HL-60 (cell line): ENCODE measurements at regions not wholly inside any gene's neighbourhood (a gene's known extent, or its start where the extent isn't known, plus 50 kb on each side); places are given as distances from the start of the nearest gene placed in this dataset.

Experiments used
- CTCF ChIP-seq: IDR thresholded peaks from one replicate; pipeline ENCODE4 v1.5.1; 2011; ENCODE audit warnings: low read length, control low read depth, inconsistent platforms; ENCODE audit not compliant: insufficient read depth
- GABPA ChIP-seq: IDR thresholded peaks from 2 replicates; pipeline ENCODE4 v1.6.1; 2012; ENCODE audit warnings: low read depth
- POLR2AphosphoS5 ChIP-seq: IDR thresholded peaks from 2 replicates; pipeline ENCODE4 v1.6.1; 2012; ENCODE audit warnings: low read depth
- REST ChIP-seq: IDR thresholded peaks from 2 replicates; pipeline ENCODE4 v1.6.1; 2012; ENCODE audit warnings: low read depth; ENCODE audit not compliant: insufficient replicate concordance
- SPI1 ChIP-seq: IDR thresholded peaks from 2 replicates; pipeline ENCODE4 v1.6.1; 2012; ENCODE audit warnings: low read depth, mild to moderate bottlenecking, borderline replicate concordance

GRCh38 chr4:17258106-17258505, 253.8 kb downstream of the QDPR start:
- no peak for TF ChIP-seq CTCF
- TF ChIP-seq POLR2AphosphoS5 = no peak
- TF ChIP-seq REST = no peak
- no peak for TF ChIP-seq SPI1
- no peak for TF ChIP-seq GABPA
